DMS153 treated with DMSO at 0.1 percent for 48 hours (cell line): ENCODE measurements at regions not wholly inside any gene's neighbourhood (a gene's known extent, or its start where the extent isn't known, plus 50 kb on each side); places are given as distances from the start of the nearest gene placed in this dataset.

Experiments used
- DNase-seq: peaks from one replicate; lab custom pipeline; 2025; ENCODE audit not compliant: unreplicated experiment; lab: John Stamatoyannopoulos, UW

DNA sequence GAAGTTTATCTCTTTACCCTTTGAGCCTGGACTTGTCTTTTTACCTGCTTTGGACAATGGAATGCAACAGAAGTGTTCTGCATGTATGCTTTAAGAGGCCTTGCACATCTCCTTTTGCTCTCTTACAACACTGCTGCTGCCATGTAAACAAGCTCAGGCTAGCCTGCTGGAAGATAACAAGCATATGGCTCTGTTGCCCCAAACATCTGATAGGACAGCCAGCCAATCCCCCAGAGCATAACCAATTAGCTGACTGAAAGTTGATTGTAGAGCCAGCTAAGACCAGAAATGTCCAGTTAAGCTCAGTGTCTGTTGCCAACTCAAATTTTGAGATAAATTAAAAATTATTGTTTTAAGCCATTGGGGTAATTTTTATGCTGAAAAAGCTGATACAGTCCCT is 510.6 kb upstream of the CNKSR2 start:
- DNase-seq: no peak

DNA sequence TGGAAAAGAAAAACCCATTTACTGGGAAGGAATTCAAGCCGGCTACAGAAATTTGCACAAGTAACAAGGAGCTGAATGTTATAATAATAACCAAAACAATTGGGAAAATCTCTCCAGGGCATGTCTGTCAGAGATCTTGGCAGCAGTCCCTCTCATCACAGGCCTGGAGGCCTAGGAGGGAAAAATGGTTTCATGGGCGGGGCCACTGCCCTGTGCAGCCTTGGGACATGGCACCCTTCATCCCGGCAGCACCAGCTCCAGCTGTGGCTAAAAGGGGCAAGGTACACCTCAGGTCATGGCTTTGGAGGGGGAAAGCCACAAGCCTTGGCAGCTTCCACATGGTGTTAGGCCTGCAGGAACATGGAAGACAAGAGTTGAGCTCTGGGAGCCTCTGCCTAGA is 513.1 kb upstream of the CNKSR2 start:
- DNase-seq: no peak

DNA sequence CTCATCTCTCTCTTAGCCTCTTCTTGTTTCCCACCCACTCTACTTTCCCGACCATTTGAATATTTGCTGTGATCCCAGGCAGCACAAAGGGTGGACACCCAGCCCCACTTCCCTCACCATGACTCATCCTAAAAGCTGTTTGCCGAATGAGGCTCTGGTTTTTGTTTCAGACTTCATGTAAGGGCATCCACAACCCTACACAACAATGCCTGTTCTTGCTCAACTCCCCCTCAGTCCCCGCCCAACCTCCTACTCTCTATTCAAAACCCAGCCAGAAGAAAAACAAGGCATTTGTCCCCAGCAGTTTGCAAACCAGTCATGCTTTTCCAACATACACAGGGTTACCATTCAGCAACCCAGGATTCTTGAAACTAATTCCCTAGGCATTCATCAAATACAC is 516.5 kb upstream of the CNKSR2 start:
- DNase-seq: no peak

DNA sequence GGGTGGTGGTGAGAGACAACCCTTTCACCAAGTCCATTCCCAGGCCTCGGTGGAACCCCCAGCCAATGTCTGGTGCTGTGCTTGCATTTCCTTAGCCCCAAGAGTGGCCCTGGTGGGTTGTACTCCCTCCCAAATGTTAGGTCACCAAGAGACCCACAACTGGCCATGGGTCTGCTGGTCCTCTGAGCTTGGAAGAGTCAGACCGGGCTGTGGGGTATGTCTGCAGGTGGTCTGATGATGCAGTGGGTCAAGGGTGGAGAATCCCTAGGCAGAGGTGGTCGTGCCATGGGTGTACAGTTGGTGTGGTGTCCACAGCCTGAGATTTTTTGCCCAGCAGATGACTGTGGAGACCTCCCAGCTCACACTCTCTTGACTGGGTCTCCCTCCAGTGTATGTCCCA is 535.7 kb upstream of the CNKSR2 start:
- no peak for DNase-seq

DNA sequence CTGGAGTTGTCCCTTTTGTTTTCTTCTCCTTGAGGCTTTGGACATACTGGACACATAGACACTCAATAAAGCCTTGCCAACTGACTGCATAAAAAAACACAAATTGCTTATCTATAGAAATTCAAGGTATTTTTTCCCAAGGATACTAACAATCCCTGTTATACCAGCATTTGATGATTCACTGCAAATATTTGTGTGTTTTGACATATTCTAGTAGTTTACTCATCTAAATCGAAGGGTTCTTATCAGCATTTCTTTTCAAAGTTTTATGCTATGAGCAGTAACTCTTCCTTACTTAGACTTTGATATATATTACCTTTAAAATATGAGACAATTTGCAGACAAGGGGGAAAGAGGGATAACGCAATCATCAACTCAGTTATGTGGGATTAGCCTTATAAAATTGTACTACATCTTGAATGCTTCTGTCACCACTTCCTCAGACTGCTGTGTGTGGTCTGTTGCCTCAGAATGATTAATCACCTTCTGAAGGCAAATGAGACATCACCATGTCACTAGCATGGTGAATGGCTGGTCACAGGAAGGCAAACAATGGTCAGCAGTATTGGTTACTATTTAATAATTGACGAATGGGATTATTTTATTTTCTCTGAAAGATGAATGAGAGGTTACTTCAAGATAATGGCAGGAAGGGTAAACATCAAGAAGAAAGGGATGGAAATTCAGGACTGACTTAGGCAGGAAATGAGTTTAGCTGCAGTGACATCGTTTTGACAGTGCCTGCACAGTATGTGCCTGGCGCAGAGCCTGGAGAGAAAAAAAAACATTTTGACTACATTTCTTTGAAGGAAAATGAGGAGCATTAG is 544.3 kb upstream of the CNKSR2 start:
- DNase-seq: no peak

DNA sequence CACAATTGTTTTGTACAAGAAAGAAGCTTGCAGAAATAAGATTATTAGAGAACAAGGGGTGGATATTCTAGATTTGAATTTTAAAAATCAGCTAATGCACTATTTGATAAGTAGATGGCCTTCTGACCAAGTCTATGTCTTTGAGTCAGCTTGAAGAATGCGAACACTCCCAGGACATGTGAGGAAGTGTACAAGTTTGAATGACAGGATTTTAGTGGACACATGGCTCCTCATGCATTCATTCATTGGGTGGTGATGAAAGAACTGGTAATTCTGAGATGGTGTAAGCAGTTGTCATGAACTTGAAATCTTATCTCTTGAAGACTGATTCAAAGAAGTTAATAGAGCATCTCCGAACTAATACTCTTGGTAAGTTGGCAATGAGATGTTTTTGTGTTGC is 548.2 kb upstream of the CNKSR2 start:
- no peak for DNase-seq

DNA sequence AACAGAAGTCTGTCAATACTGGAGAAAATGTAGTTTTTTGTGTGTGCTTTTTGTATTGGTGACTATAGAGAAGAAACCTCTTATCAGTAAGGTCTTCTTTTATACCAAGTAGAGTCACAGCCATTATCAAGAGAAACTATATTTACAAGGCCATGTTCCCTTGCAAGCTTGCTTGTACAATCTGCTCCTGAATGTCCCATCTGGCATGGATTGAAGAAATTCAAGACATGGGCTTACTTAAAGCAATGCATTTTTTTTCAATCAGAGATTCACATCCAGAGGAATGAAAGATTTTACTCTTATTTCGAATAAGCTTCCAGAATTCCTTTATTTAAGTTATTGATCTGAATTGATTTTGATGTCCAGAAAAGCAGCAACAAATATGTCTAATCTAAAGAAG is 537.3 kb upstream of the RPS6KA3 start:
- DNase-seq: no peak

DNA sequence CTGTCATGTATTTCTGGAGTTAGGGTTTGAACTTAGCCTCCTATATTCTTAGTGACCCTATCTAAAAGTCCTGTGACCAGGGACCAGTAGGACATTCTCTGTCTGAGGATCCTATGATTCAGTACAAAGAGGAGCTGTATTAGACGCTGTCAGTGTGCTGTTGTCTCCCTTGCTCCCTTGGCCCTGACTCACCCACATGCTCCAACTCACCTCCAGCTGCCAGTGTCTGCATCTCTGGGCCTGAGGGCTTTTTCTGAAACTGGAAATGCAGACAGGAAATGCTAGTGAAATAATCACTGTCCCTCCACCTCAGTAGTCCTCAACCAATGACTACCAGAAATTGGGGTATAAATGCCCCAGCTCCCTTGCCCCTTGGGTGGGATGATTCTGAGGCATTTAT is 535.3 kb upstream of the RPS6KA3 start:
- DNase-seq: no peak

DNA sequence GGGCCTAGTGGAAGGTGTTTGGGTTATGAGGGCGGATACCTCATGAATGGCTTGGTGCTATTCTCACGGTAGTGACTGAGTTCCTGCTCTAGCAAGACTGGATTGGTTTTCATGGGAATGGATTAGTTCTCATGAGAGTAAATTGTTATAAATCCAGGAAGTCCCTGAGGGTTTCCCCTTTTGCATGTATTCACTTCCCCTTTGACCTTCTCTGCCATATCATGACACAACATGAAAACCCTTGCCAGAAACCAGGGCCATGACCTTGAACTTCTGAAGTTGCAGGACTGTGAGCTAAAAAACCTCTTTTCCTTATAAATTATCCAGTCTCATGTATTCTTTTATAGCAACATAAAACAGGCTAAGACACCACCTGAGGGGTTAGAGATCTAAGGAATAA is 529.7 kb upstream of the RPS6KA3 start:
- DNase-seq: no peak

DNA sequence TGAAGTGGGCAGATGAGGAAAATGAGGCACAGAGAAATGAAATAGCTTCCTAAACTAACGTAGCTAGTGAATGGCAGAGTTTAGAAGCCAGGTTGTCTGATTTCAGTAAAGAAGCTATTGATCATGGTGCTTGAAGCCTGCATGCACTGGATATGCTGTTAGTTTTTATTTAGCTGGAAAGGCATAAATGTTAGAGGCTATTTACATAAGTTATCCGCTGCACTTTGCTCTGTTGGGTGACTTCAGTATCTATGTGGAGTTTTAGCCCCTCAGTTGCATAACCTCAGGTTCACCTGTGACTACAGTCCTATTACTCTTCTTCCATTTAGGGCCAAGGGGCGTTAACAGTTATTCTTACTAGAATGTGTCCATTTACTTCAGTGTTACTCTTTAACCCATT is 522.4 kb upstream of the RPS6KA3 start:
- no peak for DNase-seq

DNA sequence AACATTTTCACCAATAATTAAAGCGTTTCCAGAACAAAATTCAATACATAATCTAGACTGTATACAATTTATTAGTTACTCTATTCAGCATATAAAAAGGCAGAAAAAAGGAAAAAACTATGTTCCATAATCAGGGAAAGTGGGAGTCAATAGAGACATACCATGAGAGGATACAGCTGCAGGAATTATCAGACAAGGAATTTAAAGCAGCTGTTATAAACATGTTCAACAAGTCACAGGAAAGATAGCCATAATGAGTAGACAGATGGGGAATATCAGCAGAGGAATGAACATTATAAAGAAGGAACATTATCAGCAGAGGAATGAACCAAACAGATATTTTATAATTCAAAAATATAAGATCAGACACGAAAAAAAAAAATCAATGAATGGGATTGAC is 500.6 kb upstream of the RPS6KA3 start:
- no peak for DNase-seq

DNA sequence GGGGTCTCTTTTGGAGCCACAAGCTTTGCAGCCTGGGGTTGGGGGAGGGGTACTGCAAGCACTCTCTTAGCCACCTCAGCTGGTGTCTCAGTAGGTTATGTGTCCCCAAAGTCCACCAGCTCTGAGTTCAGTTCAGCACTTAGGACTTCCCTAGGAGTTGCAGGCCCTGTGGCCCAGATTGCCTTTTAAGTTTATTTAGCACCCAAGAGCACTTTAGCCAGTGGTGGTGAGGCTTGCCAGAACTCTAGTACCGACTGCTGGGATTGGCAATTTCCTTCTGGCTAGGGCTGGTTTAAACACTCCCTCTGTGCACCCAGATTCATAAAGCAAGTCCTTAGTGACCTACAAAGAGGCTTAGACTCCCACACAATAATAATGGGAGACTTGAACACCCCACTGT is 489.9 kb upstream of the RPS6KA3 start:
- DNase-seq: no peak

DNA sequence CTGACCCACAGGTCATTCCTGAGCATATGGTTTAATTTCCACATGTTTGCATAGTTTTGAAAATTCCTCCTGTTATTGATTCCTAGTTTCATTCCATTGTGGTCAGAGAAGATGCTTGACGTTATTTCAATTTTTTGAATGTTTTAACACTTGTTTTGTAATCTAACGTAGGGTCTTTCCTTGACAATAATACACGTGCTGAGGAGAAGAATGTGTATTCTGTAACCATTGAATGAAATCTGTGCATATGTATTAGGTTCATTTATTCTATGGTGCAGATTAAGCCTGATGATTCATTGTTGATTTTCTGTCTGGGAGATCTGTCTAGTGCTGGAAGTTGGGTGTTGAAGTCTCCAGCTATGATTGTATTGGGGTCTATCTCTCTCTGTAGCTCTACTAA is 486.4 kb upstream of the RPS6KA3 start:
- no peak for DNase-seq

DNA sequence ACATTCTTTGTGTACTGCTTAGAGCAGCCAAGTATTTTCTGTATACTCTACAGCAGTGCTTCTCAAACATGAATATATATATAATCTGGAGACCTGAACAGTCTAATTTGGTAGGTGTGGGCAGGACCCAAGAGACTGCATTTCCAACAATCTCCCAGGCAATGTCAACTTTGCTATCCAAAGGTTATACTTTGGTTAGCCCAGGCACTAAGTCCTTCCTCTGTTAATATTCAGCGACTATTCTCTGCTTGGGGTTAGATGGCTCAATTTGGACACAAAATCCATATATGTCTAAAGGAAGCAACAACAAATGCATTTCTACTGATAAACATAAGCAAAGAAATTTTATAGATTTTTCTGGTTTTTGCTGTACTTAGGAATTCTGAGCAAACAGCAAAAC is 480.0 kb upstream of the RPS6KA3 start:
- no peak for DNase-seq

DNA sequence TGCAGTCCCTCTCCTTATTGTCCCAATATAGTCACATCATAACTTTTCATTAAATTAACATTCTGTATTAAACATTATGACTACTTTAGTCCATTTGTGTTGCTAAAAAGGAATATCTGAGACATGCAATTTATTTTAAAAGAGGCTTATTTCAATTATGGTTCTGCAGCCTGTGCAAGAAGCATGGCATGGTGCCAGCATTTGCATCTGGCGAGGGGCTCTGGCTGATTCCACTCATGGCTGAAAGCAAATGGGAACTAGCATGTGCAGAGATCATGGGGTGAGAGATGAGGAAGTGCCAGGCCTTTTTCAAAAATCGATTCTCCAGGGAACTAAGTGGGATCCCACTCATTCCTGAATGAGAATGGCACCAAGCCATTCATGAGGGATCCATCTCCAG is 476.3 kb upstream of the RPS6KA3 start:
- no peak for DNase-seq

DNA sequence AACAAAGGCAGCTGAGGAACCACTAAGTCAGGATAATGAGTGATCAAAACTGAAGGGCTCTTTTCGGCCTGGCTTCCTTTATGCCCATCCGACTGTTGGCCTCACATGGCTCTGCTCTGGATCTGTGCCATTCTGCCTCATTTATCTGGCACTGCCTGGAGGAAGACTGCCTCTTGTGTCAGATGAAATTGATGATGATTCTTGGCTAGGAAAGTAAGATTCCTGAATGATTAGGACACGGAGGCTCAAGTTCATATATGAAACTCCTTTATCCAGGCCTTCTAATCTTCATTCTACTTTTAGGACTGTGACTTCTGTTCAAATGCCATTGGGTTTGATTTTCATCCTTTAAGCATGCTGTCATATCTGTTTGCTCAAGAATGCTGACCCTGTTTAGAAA is 475.4 kb upstream of the RPS6KA3 start:
- peak; percentile 21 for DNase-seq

DNA sequence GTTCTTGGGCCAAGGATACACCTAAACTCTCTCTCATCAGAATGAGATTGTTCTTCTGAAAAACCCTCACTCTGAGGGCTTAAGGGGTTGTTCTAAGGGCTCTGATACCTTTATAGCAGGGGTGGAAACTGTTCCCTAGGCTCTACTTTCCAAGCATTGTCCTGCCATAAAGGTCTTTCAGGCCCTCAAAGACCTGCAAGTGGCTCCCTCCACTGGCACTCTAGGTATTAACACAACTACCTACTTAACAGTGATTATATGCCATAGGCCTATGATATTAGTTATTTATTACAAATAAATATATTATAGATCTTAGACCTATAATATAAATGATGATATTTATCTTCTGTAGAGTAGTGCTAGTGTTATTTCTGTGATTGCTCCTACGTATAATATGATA is 473.7 kb upstream of the RPS6KA3 start:
- no peak for DNase-seq

DNA sequence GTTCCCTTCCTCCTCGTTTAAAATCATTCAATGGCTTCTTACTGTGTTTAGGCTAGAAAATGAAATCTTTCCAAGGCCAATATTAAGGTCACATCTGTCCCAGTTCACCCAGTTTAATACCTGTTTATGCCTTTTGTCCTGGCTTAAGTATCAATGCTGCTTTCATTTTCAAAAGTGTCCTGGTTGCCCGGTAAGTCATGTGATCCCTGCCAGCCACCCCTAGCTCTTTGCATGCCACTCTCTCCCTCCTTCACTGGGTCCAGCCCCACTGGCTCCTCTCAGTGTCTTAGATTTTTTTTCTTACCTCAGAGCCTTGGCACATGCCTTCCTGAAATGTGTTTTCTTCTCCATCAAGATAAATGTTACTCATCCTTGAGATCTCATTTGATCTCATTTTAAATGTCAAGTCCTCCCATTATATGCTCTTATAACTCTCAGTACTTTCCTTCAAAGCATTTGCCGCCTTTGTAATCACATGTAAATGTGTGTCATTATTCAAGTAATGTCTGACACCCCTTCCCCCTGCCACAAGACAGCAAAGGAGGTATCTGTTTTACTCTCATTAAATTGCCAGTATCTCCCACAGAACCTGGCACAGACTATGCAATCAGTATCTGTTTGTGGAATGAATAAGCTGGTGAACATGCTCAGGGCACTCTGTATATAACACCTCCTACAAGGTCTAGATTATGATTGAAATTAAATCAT is 472.5 kb upstream of the RPS6KA3 start:
- no peak for DNase-seq

DNA sequence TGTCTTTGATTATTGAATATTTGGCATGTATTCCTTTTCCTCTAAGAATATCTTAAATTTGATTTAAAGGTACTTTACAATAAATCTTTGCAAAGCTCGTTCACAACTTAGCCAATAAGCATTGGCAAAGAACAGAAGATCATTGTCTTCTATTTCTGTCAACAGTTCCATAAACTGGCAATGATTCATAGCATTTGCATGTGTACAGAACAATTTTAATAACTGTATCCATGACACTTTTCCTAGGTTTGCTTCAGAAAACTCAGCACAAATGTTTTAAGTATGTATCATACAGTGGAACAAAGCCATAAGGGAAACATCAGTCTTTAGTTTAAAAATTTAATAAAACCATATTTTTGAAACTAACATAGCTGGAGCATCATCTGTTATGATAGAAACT is 462.7 kb upstream of the RPS6KA3 start:
- DNase-seq: no peak

DNA sequence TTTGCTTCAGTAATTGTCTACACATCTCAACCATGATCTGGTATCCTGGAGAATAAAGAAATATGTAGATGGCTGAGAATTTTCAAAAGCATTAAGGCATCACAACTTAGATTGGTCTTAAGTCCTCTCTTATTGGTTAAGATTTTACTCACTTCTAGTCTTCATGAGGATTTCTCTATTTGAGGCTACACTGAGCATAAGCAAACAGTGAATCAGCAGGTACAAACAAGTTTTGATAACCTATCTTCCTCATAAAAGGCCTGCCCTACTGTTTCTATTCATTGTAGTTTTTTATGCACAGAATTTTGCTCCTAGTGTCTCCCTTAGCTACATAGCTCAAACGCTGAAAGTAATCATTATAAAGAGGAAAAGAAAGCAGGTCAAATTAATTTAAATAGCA is 460.7 kb upstream of the RPS6KA3 start:
- DNase-seq: no peak

DNA sequence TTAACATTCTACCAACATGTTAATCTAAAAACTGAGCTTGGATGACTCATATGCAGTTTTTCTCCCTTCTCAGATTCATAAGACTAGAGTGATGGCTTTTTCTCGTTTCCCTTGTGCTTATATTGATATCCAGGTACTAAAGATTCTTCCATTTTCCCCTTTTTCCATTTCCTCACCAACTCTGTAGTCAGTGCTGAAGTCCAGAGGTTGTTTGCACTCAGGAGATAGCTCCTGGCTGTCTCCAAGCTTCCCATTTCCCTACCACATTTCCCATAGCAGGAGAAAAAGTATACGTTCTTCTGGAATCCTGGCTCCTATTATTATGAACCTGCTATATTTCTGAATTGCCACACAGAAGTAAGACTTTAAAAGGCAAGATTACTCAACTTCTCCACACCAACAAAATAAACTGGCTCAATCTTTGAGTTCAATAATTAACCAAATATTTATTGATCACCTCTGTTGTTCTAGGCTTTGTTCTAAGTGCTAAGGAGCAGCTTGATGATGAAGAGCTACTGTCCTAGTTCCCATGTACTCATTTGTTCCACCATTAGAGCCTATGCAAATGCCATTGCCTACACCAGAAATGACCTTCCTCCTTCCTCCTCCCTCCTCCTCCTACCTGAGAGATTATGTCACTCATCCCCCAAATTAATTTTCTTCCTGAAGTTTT is 454.4 kb upstream of the RPS6KA3 start:
- no peak for DNase-seq
